D341Med (cell line): ENCODE measurements at regions not wholly inside any gene's neighbourhood (a gene's known extent, or its start where the extent isn't known, plus 50 kb on each side); places are given as distances from the start of the nearest gene placed in this dataset.
"Not testable (repeated sequence)": the region's sequence is repeated elsewhere in the genome, so short reads cannot be mapped to it uniquely, and the experiment has no call there.

Experiments
- DNase-seq: peaks from one replicate; pipeline ENCODE4 v3.0.0; 2012; ENCODE audit warnings: low spot score

DNA sequence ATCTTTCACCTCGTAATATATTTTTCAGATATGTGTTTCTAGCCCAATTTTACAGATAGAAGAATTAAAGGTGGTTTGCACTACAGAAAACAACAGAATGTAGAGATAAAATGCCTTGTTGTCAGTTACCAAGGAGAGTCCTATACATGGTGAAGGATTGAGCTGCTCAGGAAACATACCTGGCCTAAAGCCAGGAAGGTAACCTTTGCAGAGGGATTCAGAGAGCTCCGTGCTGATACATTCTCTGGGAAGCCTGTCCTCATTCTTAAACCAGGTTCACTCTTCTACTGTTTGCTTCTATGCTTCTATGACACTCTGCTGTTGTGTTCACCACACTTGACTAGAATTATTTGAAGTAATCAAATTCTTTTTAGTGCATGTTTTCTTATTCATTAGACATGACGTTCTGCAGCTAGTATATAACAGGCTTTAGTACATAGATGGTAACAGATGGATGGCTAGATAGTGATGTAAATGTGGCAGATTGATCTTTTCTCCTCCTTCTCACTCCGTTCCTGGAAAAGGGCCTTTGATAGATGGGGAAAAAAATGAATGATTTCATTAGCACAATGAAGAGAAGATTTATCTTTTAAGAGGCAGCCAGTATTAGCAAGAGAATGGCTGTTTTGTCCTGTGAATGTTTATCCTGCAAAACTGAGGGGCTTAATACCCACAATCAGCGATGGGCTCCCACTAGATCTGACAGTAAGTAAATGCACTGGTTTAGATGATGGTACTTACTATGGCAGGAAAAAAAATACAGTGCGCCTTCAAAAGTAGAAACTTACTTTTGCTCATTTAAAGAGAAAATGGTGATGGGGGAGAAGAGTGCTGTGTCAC, 589.6 kb upstream of the FAM98A start:
- no peak for DNase-seq

DNA sequence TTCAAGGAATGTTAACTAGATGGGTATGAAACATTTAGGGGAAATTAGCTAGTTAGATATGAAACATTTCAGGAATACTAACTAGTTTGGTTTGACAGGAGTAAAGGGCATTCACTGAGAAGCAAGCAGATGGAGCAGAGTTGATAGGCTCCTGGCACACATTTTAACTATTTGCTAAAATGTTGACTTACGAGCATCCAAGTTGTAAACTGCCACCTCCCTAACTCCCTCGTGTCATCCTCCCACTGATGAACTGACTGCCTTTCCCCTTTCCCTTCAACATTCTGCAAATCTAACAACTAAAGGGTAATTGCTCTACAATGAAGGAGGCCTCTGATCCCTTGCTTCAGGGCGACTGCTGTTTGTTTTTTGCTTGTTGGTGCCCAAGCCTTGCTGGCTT, 580.4 kb upstream of the FAM98A start:
- no peak for DNase-seq

GRCh38 chr2:34178482-34178881, 579.4 kb upstream of the FAM98A start:
- DNase-seq: no peak

- no peak for DNase-seq
Observed at GRCh38 chr2:34176693-34177092, 577.6 kb upstream of the FAM98A start.

DNA sequence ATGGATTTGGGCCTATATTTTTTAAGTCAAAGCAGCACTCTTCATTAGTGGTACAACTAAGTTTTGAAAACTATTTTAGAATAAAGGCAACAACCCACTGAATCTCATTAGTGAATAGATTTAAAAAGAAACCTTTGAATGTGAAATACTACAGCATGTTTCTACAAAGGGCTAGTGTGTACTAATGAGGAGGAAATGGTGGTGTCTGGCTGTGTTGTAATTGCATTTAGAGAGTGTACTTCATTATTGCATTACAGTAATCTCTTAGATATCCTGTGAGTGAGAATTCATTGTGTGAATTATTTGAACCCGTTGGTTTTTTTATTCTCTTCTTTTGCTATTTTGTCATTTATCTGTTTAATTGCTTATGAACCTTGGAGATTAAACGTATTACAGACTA, 575.4 kb upstream of the FAM98A start:
- no peak for DNase-seq

DNA sequence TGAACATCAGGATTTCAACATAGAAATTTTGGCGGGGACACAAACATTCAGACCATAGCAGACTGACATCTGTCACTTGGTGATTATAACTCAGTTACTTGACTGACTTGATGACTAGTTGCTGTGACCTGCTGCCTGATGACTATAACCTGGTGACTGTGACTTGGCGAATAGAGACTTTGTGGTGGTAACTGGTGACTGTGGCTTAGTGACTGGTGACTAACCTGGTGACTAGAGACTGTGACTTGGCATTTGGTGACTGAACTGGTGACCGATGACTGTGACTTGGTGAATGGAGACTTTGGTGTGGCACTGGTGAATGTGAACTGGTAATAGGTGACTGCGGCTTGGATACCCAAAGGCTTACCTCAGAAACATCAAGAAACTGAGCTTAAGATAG, 563.1 kb upstream of the FAM98A start:
- no peak for DNase-seq

DNA sequence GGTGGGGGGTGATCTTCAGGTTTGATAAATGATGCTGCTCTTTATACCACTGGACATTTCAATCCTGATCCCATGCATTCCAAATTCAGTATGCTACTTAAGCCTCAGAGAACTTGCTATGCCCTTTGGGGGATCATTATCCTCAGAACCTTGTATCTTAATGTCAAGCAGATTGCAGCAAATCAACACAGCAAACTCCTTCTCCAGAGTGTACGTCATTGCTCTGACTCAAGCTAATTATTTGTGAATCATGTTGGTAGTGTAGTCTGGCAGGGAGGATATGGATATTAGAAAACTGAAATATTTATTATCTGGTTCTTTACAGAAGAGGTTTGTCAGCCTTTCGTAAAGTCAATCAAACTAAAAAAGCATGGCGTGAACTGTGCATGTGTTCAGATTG, 562.5 kb upstream of the FAM98A start:
- DNase-seq: no peak

- no peak for DNase-seq
Observed at GRCh38 chr2:34159901-34160300, 560.8 kb upstream of the FAM98A start.

DNA sequence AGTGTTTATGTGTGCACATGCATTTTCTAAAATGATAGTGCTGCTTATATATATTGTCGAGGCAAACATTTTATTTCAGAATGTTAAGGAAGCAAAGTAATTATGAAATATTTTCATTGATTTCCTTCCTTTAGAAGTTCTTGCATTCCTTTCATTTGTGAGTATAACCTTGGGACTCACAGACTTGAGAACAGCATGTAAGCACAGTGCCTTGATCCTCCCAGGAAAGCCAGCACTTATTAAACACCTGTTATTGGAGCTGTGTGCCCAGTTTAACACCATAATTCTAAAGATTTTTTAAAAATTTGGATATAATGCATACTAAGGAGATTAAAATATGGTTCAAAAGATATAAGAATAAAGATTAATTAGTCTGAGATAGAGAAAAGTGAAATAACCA, 554.4 kb upstream of the FAM98A start:
- no peak for DNase-seq

- no peak for DNase-seq
Observed at GRCh38 chr2:34147780-34148179, 548.7 kb upstream of the FAM98A start.

GRCh38 chr2:34143149-34143548, 544.0 kb upstream of the FAM98A start:
- no peak for DNase-seq

DNA sequence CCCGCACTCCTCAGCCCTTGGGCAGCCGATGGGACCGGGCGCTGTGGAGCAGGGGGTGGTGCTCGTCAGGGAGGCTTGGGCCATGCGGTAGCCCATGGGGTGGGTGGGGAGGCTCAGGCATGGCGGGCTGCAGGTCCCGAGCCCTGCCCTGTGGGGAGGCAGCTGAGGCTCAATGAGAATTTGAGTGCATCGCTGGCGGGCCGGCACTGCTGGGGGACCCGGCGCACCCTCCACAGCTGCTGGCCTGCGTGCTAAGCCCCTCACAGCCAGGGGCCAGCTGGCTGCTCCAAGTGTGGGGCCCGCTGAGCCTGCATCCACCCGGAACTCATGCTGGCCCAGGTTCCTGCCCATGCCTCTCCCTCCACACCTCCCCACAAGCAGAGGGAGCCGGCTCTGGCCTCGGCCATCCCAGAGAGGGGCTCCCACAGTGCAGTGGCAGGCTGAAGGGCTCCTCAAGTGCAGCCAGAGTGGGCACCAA, 543.5 kb upstream of the FAM98A start:
- not testable (repeated sequence) for DNase-seq

- not testable (repeated sequence) for DNase-seq
Observed at GRCh38 chr2:34133065-34133464, 534.0 kb upstream of the FAM98A start.

DNA sequence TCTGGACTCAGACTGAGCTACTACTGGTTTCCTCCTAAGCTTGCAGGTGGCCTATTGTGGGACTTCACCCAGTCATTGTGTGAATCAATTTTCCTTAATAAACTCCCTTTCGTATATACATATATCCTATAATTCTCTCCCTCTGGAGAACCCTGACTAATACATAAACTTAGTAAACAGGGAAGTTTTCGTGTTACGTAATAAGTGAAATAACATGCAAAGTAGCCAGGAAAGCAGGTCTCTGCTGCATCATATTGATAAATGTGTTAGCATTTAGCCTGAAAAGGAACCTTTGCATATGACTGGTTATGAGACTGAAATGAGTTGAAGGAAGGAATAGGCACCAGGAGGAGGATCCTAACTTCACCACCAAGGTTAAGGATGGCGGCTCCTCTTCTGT, 527.2 kb upstream of the FAM98A start:
- DNase-seq: no peak

- no peak for DNase-seq
Observed at GRCh38 chr2:34123996-34124785, 525.1 kb upstream of the FAM98A start.

DNA sequence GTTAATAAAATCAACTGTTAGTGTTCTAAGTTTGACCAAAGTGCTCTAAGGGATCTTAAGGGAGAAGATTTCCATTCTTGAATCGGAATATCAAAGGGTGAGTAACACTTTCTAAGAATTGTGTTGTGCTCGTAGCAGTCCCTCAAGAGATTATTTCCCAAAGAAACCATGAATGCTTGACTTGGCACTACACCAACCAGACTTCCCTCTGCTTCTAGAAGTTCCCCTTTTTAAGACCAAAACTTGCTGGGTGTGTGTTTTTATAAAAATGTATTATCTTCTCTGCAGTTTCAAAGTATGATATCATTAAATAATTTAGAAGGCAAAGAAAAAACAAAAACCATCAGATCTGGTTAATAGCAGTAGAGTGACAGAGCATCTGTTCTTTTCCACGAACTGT, 522.0 kb upstream of the FAM98A start:
- no peak for DNase-seq

GRCh38 chr2:34115076-34115475, 516.0 kb upstream of the FAM98A start:
- no peak for DNase-seq

- DNase-seq: no peak
Observed at GRCh38 chr2:34112161-34112560, 513.1 kb upstream of the FAM98A start.

DNA sequence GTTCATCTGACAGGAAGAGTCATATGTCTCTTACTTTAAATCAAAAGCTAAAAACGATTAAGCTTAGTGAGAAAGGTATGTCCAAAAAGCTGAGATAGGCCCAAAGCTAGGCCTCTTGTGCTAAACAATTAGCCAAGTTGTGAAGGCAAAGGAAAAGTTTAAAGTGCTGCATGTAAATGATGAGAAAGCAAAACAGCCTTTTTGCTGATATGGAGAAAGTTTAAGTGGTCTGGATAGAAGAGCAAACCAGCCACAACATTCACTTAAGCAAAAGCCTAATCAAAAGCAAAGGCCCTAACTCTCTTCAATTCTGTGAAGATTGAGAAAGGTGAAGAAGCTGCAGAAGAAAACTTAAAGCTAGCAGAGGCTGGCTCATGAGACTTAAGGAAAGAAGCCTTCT, 511.3 kb upstream of the FAM98A start:
- DNase-seq: no peak

- no peak for DNase-seq
Observed at GRCh38 chr2:34107811-34108210, 508.7 kb upstream of the FAM98A start.

DNA sequence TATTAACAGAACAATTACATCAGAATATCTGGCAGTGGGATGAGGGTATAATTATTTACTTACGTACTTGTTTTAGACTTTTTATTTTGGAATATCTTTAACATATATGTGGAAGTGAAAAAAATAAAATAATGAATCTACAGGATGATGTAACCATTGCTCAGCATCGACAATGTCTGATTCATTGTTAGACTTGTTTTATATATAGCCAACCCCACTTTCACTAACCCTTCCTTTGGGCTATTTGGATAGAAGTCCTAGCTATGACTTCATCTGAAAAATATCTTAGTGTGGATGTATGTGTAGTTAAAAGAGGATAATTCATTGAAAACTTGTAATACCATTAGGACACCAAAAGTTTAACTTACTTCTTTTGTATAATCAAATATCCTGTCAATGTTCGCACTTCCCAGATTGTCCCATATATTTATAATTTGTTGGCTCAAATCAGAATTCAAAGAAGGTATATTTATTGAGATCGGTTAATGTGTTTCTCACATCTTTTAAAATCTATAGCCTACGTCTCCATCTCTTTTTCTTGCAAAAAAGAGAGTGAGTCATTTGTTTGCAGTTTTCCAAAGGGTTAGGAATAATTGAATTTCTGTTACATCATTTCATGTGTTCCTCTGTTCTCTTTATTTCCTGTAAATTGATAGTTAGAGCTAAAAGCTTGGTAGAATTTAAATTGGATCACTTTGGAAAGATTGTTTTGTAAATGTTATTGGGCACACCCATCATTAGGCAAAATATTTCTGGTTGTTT, 506.1 kb upstream of the FAM98A start:
- DNase-seq: no peak

GRCh38 chr2:34104601-34105000, 505.5 kb upstream of the FAM98A start:
- DNase-seq: no peak

DNA sequence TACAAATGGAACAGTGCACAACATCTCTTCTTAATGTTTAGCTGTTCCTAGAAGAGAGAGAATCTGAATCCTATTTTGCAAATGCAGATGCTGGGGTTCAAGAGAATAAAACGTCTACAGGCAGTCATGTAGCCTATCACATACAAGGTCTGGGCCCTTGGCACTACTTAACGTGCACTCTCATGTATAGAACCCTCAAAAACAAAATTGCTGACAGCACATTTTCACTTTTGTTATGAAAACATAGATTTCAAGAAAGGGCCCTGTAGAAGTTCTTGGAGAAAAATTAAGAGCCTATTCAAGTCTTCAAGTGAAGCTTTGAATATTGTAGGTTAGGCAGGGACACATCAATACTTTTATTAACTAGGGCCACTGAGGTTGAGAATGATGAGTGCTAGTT, 504.3 kb upstream of the FAM98A start:
- DNase-seq: no peak
